AG08396 (cell line): ENCODE measurements at regions not wholly inside any gene's neighbourhood (a gene's known extent, or its start where the extent isn't known, plus 50 kb on each side); places are given as distances from the start of the nearest gene placed in this dataset.

Source experiments
- DNase-seq: peaks from one replicate; pipeline ENCODE4 v3.0.0; 2012; ENCODE audit warnings: low spot score, mixed read lengths

DNA sequence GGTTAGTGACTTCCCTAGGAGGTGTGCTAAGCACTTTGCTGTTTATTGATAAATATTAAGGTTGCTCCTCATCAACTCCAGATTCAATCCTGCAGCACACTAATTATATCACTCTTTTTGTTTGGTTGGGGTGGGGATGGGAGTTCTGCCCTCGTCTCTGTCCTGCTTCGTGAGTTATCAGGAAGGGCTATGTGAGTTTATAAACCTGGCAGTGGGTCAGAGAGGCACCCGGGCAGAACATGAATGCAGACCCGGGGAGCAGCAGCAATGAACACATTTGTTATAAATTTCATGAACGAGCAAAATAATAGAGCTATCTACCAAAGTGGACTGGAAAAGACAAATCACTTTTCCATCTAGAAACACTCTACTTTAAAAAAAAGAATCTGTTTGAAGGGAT lies 125.5 kb upstream of the WWC1 start:
- DNase-seq: no peak

DNA sequence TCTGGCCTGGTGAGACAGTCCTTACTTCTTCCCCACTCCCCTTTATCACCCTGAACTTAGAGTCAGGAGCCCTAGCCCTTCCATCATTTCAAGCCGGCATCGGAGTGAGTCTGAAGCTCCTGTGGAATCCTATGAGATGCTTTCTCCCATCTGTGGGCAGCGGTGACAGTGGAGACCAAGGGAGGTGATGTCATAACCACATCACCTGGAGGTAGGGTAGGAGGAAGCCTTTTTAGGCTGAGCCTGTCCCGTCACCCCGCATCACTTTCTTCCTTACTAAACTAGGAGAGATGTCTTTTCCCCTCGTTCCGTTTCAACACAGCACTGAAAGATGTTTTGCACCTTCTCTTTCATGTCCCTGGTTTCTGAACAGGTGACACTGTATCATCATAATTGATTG lies 124.1 kb upstream of the WWC1 start:
- DNase-seq: no peak

DNA sequence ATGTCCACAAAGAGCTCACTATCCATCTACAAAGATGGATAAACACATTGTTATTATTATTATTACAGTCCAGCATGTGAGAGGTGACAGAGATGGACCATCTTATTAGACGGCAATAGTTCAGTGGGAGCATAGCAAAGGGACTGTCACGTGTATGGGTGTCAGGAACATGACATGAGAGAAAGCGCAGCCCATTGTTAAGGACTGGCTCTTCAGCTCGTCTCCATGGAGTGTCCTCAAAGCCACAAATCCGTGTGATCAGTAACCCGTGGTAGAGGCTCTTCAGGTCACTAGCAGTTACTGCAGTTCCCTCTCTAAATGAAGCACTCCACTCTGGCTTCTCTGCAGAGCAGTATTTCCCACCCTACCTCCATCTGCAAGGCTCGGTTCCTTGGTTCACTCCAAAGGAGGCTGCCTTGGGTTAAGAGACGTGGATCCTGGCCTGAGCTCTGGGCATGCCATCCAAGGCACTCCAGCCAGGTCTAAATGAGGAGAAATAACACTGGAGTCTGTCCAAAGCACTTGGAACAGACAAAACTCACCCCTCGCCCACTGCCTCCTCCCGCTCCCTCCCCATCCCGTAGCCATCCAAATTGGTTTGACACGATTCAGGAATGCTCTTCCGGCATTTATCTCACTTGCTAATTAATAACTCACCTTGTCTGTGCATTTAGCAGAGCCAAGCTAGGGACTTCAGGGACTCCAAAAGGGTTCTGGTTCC lies 122.3 kb upstream of the WWC1 start:
- no peak for DNase-seq

DNA sequence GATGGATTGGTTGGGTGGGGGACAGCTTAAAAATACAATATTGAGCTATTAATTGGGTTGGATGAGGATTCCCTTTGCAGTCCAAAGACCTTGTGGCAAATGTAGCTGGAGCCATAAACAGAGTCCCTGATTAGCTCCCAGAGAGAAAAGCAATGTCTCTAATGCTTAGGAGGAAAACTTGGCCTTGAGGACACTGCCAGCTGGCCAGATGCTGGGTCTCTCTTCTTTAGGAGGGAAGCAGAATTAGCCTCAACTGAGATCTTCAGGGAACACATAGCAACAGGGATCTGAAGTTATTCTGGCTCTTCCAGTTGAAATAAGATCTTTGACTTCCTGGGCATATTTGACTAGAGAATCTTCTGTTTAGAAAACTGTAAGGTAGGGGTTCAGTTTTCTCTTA lies 121.7 kb upstream of the WWC1 start:
- no peak for DNase-seq

DNA sequence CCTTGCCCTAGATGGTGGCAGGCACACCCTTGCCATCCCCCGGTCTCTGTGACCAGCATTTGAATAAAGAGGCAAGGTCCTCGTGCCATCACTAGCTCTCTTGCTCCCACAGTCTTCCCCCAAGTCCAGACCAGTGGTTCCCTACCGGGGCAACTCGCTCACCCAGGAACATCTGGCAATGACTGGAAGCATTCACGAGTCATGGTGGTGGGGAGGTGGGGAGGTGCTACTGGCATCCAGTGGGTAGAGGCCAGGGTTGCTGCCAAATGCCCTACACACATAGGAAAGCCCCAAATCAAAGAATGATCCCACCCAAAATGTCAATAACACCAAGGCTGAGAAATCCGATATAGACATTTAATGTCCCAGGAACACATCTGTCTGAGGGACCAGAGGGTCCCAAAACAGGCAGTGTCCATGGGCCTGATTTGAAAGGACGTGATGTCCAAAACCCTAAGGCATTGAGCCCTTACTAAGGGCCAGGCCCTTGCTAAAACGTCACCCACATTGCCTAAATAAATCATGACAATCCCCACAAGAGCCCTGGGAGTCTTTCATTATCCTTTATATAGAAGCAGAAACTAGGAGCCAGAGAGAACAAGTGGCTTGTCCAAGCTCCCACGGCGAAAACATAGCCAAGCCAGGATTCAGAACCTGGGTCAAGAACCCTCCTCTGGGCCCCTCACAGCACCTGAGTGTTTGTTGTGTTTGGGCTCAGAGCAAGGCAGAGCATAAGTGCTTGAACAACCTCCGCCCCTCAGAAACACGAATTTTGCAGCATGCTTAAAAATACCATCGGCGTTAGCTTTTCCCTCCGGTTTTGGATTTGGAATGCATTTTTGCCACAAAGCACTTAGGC lies 119.3 kb upstream of the WWC1 start:
- DNase-seq: no peak

DNA sequence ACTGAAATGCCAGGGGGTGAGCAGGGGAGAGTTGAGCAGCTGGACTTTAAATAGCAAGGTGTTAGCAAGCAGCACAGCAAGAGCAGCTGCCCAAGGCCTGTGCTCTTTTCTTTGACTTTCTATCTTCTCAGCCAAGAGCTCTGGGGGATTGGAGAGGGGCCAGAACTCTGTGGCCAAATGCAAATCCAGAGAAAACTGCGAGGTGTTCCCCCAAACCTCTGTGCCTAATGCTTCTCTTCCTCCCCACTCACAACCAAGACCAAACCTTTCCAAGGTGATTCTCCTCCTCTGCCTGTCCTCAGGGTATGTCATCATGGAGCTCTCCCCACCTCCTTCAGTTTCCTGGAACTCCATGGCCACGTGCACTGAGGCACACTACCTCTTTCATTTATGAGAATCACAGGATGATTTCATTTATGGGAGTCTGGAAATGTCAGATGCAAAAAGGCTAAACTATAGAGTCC lies 118.7 kb upstream of the WWC1 start:
- no peak for DNase-seq

DNA sequence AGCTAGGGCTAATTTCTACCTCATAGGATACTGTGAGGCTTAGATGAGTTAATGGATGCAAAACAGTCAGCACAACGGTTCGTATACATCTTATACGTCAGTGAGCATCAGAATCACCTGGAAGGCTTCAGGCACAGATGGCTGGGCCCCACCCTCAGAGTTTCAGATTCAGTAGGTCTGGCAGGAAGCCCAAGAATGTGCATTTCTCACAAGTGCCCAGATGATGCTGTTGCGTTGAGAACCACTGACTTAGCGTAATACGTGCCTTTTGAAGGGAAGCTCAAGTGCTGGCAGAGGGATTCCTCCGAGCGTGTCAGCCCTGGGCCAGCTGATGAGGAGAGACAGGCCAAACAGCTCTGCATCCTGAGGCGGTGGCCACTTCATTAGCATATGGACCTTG lies 117.1 kb upstream of the WWC1 start:
- no peak for DNase-seq

DNA sequence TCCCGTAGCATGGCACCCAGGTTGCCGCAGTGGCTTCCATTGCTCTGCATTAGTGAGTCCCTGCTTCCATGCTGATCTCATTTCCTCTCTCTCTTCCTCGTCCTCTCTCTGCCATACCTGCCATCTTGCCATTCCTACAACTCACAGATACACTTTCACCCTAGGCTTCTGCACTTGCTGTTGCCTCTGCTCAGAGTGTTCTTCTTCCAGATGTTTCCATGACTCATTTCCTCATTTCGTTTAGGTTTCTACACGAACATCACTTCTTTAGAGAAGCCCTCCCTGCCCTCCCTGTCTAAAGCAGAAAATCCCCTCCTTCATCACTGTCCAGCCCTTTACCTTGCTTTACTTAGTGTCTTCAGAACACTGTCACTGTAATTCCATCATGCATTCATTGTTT lies 115.2 kb upstream of the WWC1 start:
- no peak for DNase-seq

DNA sequence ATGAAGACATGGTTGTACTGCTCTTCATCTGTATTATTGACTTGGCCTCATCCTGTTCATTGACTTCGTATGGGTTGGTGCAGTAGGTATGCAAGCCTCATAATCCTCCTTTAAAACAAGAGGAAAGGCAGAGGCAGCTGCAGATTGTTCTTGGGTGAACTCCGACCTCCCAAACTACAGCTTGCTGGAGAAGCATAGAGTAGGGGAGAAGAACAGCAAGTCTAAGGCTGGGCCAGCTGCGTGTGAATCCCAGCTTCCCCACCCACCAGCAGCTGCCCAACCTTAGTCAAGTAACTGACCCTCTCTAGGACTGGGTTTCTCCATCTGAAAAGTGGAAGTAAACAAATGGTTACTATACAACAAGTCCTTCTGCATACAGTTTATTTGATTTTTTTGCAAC lies 114.5 kb upstream of the WWC1 start:
- DNase-seq: no peak

DNA sequence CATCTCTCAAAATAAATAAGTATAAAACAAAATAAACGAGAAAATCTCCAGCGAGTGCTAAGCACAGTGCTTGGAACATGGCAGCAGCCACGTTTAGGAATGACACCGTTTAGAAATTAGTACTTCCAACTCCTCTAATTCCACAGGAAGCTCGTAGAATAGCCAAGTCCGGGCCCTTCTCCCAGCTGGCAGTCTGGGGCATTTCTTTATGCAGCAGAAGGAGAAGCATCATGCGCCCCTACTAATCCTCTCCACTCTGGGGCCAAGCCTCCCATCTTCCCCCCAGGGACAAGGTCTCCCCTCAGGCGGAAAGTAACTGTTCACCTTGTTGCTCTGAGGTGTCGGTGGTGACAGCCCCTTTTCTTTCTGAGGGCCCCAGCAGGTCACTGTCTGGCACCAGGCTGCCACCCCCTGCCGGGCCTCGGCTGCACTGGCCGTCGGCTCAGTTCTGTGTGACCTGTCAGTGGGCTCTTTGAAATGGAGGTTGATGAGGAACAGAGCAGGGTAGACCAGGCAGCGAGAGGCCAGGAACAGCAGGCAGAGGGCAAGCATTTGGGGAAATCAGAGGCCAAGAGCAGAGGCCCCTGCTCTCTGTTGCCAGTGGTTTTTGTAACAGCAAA lies 113.5 kb upstream of the WWC1 start:
- no peak for DNase-seq

DNA sequence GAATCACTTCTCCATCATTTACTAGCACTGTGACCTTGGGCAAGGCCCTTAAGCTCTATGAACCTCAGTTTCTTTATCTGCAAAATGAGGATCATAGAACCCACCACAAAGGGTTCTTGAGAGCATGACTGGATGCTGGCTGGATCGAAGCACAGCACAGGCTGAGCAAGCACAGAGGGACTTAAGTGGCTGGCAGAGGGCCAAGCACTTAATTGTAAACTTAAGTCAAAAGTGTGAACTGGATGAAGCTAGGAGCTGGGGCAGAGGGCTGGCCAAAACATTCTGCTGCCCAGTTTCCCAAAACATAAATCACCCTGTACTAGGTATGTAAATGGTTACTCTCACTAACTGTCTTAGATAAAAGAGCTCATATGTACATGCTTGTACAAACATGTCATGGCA lies 112.3 kb upstream of the WWC1 start:
- DNase-seq: no peak

DNA sequence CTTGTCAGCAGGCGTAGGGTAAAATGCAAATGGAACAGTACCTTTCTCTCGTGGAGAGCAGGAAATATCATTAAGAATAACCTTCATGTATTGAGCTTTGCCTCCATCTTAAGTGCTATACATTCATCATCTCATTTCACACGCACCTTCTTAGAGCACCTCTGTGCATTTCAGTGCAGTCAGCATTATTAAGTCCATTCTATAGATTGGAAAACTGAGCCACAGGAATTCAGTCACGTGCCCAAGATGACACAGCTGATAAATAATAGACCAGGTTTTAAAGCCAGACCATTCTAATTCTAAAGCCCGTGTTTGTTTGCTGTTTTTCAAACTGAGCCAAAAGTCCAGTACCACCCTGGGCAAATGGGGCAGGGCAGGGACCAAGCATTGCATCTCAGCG lies 109.2 kb upstream of the WWC1 start:
- DNase-seq: no peak

DNA sequence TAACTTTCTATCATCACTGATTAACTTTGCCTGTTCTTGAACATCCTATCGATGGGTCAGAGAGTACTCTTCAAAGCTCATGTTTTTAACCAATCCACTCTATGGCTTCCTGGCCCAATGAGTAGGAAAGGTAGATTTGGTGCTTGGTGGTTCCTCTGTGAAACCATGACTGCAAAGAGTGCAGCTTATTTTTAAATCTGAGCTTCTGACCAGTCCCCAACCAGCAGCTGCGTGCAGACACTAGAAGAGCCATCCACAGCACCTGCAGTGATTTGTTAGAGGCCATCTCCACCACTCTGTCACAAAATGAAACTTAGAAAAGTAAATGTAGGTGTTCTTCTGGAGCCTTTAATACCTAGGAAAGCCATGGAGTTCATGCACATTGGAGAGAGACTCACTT lies 107.3 kb upstream of the WWC1 start:
- DNase-seq: no peak

DNA sequence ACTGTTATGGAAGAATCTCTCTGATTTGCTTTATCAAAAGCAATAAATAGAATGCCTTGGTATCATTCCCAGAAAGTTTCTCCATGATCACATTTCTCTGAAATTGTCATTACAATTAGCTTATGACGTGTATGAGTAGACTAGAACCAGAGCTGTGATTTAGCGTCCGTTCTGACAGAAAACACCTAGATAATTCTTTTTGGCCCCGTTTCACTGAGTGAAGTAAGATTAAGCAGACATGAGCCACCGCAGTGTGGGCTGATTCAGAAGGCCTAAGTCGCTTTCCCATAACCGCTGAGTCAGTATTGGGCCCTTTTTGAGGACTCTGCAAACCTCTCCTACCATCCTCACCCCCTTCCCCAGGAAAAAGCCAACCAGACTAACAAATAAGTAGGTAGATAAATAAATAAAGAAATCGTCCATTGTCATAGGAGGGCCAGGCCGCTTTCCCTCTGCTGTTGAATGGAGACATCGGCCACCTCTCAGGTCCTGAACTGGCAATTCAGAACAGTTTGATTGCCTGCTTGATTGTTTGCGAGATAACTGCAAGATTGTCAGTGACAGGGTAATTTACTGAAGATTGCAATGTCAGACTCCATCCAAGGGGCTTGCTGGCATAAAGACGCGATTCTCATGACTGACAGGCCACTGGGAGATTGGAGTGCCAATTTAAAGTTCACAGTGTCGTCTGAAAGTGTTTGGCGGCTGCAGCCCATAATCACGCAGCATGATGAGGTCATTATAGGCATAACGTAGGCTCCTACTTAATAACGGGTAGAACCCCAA lies 105.0 kb upstream of the WWC1 start:
- DNase-seq: no peak

DNA sequence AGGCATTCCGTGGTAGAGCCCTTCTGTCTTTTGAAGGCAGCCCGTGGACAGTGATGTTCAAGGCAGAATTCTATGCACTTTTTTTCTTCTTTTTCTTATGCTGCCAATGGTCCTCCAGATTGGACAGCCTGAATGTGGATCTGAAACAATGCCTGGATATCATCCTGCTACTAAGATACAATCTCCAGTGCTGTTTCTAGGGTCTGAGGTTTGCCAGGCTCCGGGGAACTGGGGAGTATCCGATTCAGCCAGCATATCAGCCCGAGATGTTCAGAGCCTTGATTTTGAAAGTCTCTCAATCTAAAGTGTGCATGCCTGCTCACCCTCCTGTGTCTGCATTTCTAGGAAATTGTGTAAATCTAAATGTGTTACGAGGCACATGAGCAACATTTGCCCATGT lies 103.8 kb upstream of the WWC1 start:
- no peak for DNase-seq

DNA sequence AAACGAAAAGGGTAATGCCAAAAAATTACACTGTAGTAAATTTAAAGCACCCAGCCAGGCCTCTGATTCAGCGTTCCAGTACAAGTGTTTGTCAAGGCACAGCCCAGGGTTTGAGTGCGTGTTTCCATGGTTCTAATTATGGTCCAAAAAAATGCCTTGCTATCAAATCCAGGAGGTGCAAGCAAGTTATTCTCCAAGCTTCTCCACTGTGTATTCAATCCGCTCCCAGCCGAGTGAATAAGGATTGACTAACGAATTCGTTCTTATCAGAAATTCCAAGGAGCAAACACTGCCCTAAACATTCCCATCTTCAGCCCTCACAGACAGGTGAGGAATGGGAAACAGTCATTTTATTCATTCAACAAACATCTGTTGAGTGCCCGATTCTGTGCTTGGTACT lies 103.3 kb upstream of the WWC1 start:
- DNase-seq: no peak

DNA sequence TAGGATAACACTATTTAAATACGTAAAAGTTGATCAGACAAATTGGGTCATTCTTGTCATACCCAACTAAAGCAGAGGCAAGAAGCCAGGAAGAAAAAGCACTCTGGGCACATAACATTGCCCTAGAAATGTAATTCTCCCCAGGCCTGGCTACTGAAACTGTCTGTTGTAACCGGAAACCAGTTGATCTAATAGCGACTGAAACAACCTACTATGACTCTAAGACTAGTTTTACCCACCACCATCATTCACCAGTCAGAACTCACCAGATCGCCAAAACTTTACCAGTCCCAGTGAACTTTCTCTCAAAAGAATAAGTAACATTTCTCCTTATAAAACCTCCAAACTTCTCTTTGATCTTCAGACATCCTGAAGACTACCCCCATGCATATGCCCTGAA lies 99.3 kb upstream of the WWC1 start:
- DNase-seq: no peak

DNA sequence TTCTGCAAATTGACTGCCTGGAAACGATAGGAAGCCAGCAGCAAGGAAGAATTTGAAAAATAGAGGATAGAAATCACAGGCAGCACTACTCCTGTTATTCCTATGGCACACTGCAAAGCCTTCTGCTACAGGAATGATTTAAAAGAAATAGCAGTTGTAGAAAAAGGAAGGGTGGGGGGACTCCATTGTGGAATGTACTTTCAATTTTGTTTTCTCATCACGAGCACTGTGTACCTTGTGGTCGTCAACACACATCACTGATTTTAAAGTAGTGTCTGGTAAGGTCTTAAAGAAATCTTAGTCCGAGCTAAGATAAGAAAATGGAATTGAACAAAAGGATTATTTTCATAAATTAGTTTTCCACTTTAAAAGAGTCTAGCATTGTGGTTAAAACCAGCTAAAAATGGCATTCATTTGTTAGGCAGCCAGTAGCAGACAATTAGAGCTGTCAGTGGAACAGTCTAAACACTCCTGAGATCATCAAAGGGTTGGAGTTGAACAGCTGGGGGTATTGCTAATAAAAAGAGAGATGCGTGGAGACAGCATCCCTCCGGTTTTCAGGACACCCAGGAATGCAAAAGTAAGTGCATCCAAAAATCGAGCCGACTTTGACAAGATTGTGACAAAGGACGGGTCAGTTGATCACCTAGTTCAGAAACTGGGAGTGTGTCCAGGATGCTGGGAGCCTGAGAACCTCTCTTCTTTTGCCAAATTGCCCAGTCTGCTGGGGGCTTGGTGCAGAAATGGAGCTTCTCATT lies 97.8 kb upstream of the WWC1 start:
- no peak for DNase-seq

DNA sequence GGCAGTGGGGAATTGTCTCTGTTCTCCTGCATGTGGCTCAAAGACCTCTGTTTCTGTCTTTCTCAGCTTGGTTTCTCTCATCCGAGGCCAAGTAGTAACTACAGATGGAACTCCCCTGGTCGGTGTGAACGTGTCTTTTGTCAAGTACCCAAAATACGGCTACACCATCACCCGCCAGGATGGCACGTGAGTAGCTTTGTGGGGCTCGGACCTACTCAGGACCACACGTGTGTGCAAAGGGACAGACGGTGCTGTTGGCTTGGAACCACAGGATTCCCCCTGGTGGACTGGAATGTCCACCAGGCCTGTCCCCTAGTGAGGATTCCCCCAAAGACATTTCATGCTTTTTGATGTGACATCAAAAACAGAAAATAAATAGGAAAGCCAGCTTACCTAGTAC lies 96.3 kb upstream of the WWC1 start:
- DNase-seq: no peak

DNA sequence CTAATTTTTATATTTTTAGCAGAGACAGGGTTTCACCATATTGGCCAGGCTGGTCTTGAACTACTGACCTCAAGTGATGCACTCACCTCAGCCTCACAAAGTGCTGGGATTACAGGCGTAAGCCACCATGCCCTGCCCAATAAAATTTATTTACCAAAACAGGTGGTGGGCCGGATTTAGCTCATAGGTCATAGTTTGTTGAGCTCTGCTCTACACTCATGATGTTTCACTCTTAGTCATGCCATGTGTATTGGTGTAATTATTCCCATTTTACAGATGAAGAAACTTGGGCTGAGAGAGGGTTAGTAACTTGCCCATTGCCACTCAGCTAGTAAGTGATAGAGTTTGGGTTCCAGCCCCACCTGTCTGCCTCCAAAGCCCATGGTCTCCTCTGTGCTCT lies 93.1 kb upstream of the WWC1 start:
- no peak for DNase-seq

DNA sequence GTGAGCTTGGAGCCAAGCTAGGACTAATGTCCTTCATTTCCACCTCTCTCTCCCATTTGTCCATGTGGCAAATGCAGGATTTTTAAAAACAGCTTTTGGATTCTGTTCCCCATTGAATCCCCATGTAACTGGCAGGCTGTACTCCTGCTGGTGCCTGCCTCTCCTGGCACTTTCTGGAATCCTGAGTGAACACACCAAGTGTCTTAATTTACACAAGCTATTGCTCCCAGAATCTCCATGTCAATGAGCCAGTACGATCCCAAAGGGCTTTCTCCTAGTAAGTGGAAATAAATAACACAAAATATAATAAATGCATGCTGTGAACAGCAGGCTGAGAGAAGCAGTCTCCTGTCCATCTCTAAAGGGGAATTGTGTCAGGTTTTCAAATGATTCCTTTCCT lies 88.4 kb upstream of the WWC1 start:
- DNase-seq: no peak

DNA sequence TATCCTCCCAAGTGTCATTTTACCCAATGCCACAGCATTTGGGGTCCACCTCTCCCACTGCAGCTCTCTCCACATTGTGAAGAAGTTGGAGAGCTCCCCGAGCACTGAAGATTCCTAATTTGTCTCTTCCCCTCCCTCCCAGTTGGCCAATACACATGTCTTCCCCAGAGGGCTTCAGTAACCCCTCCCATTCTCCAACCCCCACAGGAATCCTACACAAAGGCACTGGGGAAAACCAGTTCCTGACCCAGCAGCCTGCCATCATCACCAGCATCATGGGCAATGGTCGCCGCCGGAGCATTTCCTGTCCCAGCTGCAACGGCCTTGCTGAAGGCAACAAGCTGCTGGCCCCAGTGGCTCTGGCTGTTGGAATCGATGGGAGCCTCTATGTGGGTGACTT lies 87.3 kb upstream of the WWC1 start:
- no peak for DNase-seq
